ENCODE measurements at regions not wholly inside any gene's neighbourhood (a gene's known extent, or its start where the extent isn't known, plus 50 kb on each side); places are given as distances from the start of the nearest gene placed in this dataset.

GRCh38 chr17:69954241-69954925, 120.6 kb upstream of the KCNJ16 start:
- no peak for DNase-seq

GRCh38 chr17:69958063-69958462, 117.0 kb upstream of the KCNJ16 start:
- DNase-seq, result no peak

DNA sequence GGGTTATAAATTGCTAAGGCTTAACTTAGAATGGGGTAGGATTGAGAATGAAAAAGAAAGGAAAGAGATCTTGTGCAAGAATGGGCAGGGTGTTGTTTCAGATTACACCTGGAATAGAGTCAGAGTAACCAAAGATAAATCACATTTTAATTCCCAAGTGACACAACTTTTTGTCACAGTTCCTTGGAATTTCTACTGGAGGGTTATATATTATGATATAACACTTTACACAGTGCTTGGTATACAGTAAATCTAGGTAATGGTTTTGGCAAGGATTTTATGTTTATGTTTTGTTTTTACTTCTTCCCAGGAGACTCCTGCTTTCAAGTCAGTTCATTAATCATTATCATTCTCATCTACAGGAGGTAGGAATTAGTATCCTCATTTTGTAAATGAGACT, 115.7 kb upstream of the KCNJ16 start:
- no peak for DNase-seq

DNA sequence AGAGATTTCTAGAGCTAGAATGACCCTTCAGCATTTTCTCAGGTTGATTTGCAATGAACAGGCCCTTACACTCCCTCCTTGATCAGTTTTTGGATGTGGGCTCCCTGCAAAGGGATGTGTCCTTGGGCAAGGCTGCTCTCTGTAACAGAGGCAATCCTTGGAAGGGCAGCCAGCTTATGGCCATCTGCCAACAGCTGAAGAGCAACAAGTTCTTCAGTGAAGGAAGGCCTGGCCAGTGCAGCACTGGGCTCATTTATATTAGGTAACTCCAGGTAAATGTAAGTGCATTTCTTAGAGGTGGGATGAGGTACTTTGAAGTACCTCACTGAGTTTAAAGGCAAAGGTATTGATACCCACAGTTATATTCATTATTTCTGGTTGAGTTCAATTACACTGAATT, 114.3 kb upstream of the KCNJ16 start:
- no peak for DNase-seq

DNA sequence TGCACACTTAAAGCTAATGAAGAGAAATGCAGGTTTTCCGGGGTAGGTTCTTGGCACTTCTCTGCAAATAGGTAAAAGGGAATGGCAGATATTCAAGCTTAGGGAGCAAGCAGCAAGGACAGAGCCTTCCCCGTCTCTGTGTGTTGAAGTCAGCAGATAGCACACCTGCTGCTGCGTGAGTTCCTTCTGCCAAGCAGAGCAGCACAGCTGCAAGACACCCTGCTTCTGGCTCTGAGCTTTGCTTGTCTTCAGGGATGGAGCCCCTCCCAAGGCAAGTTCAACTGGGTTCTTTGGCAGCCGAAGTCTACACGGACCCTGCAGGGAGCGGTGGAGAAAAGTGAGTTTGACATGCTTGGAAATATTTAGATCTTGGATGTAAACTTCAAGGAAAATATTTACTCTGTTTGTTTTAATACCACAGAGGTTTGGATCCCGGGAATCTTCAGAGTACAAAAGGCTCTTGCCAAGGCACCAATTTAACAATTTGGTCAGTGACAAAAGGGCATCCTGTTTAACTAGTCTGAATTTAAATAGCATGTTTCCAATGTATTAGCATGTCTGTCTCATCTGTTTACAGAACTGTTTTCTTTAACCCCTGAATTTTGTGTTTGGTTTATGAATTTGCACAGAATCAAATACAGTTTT, 113.4 kb upstream of the KCNJ16 start:
- no peak for DNase-seq

DNA sequence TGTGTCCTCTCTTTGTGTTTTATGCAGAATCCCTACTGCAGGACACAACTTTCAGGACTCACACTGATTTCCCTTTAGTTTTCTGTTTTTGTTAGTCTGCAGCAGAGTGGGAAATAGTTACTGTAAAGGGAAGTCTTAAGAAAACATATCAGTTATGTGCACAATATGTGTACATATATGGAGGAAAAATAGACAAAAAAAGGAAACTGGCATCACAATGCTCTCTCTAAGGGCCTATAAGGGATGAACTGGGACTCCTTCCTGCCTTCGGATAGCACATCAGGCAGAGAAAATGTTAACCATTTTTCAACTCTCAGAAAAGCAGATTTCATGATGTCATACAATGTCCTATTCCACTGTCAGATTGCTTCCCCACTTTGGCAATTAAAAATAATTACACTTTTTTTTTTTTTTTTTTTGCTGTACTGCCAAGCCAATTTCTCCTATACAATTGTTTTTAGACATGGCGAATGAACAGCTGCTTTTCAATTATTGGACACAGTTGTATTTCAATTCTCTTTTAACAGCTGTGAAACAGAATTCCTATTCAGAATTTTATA, 112.5 kb upstream of the KCNJ16 start:
- DNase-seq, result no peak

DNA sequence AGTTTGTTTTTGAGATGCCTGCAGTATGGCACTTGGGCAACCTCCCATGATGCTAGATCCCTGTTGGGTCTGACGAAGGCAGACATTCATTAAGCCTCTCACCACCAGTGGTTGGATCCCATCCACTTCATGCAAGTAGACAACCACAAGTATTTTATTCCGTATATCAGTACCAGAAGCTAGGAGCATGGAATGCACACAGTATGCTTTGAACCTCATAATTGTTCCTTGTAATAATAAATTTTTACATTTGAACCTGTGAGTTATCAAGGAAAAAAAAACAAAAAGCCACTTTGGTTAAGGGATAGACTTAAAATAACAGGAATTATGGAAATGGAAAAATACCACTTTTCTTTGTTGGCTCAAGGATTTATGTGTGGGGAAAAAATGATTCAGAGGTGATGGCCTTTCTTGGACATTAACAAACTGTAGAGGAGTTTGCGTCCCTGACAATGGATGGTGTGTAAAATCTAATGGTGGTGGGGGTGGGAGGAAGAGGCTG, 107.1 kb upstream of the KCNJ16 start:
- no peak for DNase-seq

DNA sequence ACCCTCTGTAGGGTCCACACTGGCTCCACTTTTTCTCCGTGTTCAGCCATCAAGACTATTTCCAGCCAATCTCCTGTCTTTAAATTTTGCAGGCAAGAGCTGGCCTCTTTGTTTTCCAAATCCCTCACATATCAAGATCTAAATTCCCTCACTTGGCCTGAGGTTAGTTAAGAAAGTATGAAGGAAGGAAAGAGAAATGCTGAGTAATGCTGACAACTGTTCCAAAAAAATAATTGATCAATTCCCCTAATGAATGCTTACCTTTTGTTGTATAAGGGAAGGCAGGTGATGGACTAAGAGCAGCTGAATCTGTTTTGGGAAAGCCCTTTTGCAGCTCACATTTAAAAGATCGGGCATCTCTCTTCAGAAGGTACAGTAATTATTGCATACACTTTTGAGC, 105.1 kb upstream of the KCNJ16 start:
- no peak for DNase-seq

- no peak for DNase-seq
Observed at GRCh38 chr17:69972251-69972650, 102.8 kb upstream of the KCNJ16 start.

DNA sequence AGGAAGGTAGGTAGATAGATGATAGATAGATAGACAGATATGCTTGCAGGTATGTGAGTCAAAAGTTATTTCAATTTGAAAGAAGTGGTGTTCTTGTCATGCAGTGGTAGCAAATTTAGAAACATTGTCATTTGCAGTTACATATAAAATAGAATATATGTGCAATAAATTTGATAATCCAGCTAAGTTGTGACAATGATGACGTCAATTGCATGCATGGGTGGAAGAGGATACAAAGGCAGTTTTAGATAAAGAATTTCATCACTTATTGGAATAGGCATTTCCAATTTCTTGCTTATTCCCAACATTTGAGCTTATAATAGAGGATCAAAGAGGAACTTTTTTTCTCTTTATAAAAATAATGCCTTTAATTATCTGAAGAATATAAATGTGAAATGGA, 99.2 kb upstream of the KCNJ16 start:
- DNase-seq, result no peak

DNA sequence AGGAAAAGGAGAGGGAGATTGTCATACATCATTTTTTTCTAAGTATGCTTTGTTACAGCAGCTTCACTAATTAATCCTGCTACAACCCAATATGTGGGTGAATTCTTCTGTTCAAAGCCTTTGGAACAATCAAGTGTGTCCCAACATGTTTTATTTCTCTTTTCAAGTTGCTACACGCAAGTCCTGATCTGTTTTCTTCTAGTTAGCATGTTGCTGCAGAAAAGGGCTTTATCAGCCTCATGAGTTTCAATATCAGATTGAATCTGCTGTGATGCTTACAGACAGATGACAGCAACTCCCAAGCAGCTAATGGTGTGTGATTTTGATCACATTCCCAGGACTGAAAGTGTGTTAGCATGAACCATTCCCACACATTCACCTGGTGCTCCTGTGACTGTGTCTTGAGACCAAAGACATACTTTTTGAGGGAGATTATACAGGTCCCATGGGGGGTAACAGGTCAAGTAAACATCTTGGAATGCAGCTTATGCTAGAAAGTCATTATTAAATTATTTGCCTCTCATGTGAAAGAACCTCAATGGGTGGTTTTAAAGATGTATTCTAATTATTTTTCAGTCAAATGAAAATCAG, 96.9 kb upstream of the KCNJ16 start:
- DNase-seq, result no peak

- DNase-seq, result no peak
Observed at GRCh38 chr17:69981441-69981840, 93.6 kb upstream of the KCNJ16 start.

- DNase-seq, result no peak
Observed at GRCh38 chr17:69995476-69995875, 79.5 kb upstream of the KCNJ16 start.

- DNase-seq, result peak in 2 of 4 experiments; percentile 13 to 34
Observed at GRCh38 chr17:69997332-69997731, 77.7 kb upstream of the KCNJ16 start.

- DNase-seq, result no peak
Observed at GRCh38 chr17:69999253-69999652, 75.8 kb upstream of the KCNJ16 start.

DNA sequence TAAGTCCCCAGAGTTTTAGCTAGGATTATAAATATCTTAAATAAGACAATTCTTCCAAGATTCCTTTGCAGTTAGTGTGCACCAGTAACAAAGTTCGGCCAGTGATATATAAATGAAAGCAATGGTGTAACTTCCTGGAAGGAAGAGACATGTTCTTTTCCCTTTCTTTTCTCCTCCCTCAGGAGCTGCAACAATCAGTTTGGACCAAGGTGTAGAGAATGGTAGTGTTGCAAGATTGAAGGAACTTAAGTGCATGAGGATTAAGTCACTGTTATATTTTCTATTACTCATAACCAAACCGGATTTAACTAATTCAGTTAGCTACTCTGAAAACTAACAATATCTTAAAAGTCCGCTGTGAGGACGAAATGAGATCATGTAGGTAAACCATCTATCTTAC, 68.9 kb upstream of the KCNJ16 start:
- DNase-seq, result no peak

DNA sequence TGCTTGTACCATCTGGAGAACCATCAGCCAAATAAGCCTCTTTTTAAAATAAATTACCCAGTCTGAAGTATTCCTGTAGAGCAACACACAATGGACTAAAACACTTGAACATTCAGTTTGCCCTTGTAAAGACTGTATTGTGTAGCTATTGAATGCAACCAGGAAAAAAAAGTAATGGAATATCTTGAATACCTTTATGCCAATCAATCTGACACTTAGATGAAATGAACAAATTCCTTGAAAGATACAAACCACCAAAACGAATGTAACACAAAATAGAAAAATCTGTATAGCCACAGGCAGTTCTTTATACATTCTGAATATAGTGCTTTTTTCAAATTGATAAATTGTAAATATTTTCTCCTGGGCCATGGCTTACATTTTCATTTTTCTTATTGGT, 63.3 kb upstream of the KCNJ16 start:
- DNase-seq, result no peak

DNA sequence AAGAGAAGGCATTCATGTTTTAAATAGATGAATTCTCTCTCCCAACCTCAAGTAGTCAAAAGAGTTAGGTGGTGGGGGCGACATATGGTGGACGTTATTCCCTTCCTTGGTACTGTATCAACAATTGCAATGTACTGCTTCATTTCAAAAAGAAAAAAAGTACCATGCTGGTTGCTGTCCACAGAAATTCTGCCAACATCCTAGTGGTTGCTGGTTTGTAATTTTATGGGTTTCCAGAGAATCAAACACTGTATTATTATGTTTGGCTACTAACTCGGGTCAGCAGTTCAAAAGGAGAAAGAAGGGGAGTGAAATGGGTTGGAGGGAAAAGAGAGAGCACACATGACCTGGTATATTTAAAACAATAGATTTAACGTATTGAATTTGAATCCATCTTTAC, 61.1 kb upstream of the KCNJ16 start:
- DNase-seq, result no peak

GRCh38 chr17:70017112-70017511, 57.9 kb upstream of the KCNJ16 start:
- no peak for DNase-seq

- no peak for DNase-seq
Observed at GRCh38 chr17:70017941-70018340, 57.1 kb upstream of the KCNJ16 start.

GRCh38 chr17:70021726-70022125, 53.3 kb upstream of the KCNJ16 start:
- no peak for DNase-seq

GRCh38 chr17:70022175-70022574, 52.9 kb upstream of the KCNJ16 start:
- peak in 2 of 4 experiments; percentile 3 to 16 for DNase-seq

DNA sequence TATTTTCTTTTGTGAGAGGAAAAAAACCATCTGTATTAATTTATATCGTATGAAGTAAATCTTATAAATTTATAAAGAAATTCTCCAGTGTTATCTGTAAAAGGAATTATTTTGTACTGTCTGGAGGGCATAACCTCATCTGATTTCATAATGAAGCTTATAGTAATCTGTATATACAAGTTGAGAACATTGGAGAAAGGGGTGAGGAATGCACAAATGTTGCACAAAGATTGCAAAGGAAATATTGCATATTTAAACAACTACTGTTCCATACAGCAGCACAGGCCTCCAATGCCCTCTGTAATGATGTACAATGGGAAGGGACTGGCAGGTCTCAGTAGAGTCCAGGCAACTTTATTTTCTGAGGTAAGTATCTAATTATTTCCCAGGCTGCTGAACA, 50.8 kb upstream of the KCNJ16 start:
- no peak for DNase-seq

Measured in suppressor macrophage (primary cell).